ENCODE measurements at regions not wholly inside any gene's neighbourhood (a gene's known extent, or its start where the extent isn't known, plus 50 kb on each side); places are given as distances from the start of the nearest gene placed in this dataset.
"Not testable (repeated sequence)": the region's sequence is repeated elsewhere in the genome, so short reads cannot be mapped to it uniquely, and the experiment has no call there.

DNA sequence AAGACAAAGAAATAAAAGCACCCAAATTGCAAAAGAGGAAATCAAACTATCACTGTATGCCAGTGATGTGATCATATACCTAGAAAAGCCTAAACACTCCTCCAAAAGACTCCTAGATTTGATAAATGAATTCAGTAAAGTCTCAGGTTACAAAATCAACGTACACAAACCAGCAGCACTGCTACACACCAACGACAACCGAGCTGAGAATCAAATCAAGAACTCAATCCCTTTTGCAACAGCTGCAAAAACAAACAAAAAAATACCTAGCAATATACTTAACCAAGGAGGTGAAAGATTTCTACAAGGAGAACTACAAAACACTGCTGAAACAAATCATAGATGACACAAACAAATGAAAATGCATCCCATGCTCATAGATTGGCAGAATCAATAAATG is 92.1 kb upstream of the PALMD start:
- not testable (repeated sequence) for H3K36me3 Mint-ChIP-seq (ENCODE audit: insufficient read depth); H3K9me3 Mint-ChIP-seq; H3K4me1 Mint-ChIP-seq; DNase-seq (ENCODE audit: low spot score in 2 of 2); H3K4me3 Mint-ChIP-seq; ATAC-seq (replicated peaks; ENCODE audit: extremely low read depth, poor library complexity, severe bottlenecking); H3K27ac Mint-ChIP-seq (ENCODE audit: low read depth)
- H3K27me3 Mint-ChIP-seq: peaks cover 21% of the 10 kb centered on the region

DNA sequence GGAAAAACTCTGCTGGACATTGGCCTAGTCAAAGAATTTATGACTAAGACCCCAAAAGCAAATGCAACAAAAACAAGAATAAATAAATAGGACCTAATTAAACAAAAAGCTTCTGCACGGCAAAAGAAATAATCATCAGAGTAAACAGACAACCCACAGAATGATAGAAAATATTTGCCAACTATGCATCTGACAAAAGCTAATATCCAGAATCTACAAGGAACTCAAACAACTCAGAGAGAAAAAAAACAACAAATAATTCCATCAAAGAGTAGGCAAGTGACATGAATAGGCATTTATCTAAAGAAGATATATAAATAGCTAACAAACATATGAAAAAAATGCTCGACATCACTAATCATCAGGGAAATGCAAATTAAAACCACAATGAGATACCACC is 91.2 kb upstream of the PALMD start:
- no peaks in the 10 kb centered on the region for H3K36me3 Mint-ChIP-seq (ENCODE audit: insufficient read depth)
- DNase-seq (ENCODE audit: low spot score in 2 of 2) (no peak), ATAC-seq (replicated peaks; ENCODE audit: extremely low read depth, poor library complexity, severe bottlenecking) (no peak)
- H3K27ac Mint-ChIP-seq (ENCODE audit: low read depth): no peak overlapping the region
- H3K27me3 Mint-ChIP-seq: peaks cover 21% of the 10 kb centered on the region
- H3K9me3 Mint-ChIP-seq: no peaks in the 10 kb centered on the region
- no peak overlapping the region for H3K4me3 Mint-ChIP-seq
- no peaks in the 10 kb centered on the region for H3K4me1 Mint-ChIP-seq

DNA sequence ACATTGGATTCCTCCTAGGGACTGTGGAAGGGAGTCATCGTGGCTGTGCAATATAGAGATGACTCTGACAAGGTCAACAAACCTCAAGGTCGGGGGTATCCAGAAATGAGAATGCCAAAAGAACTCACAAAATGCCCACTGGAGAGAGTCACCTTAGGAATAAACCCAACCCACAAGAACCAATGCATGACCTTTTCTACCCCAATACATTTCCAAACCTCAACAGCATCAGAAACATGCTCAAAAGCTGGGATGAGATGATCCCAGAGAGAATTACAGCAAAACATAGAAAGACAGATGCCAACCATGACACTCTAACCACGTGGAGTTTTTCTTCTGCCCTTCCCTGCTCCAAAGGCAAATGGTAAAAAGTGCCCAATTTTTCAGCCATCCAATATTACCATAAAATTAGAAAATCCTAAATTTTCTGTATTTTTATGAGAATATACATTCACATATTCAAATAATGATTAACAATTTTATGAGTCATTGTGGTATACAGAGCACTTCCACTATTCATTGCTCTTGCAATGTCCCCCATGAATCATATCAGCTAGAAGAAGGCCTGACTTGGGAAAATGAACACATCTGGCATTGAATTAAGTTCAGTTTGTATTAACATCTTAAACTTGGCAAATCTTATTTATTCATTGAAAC is 88.2 kb upstream of the PALMD start:
- no peak overlapping the region for H3K27ac Mint-ChIP-seq (ENCODE audit: low read depth)
- no peaks in the 10 kb centered on the region for H3K9me3 Mint-ChIP-seq
- no peak for DNase-seq (ENCODE audit: low spot score in 2 of 2)
- no peak overlapping the region for H3K4me3 Mint-ChIP-seq
- H3K36me3 Mint-ChIP-seq (ENCODE audit: insufficient read depth): no peaks in the 10 kb centered on the region
- H3K4me1 Mint-ChIP-seq: no peaks in the 10 kb centered on the region
- ATAC-seq (replicated peaks; ENCODE audit: extremely low read depth, poor library complexity, severe bottlenecking): no peak
- H3K27me3 Mint-ChIP-seq: peaks cover 21% of the 10 kb centered on the region

DNA sequence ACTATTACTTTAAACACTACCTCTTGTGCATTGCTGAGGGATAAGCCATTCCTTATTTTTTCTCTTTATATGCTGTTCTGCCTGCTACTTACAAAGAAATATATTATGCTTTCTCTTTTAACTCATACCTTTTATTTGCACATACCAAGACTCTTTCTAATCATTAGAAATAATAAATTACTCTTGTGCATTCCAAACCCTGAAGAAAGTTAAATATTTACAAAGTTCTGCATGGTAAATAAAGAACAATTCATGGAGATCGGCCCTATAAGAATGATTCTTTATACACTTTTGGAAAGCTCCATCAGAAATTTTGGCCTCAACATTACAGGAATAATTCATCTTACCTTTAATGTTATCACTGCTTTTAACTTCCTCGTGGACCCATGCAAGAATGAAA is 86.7 kb upstream of the PALMD start:
- peaks cover 10% of the 10 kb centered on the region for H3K27me3 Mint-ChIP-seq
- ATAC-seq (replicated peaks; ENCODE audit: extremely low read depth, poor library complexity, severe bottlenecking) (no peak), DNase-seq (ENCODE audit: low spot score in 2 of 2) (no peak)
- H3K4me3 Mint-ChIP-seq: no peak overlapping the region
- H3K36me3 Mint-ChIP-seq (ENCODE audit: insufficient read depth): no peaks in the 10 kb centered on the region
- H3K9me3 Mint-ChIP-seq: no peaks in the 10 kb centered on the region
- no peaks in the 10 kb centered on the region for H3K4me1 Mint-ChIP-seq
- H3K27ac Mint-ChIP-seq (ENCODE audit: low read depth): no peak overlapping the region

DNA sequence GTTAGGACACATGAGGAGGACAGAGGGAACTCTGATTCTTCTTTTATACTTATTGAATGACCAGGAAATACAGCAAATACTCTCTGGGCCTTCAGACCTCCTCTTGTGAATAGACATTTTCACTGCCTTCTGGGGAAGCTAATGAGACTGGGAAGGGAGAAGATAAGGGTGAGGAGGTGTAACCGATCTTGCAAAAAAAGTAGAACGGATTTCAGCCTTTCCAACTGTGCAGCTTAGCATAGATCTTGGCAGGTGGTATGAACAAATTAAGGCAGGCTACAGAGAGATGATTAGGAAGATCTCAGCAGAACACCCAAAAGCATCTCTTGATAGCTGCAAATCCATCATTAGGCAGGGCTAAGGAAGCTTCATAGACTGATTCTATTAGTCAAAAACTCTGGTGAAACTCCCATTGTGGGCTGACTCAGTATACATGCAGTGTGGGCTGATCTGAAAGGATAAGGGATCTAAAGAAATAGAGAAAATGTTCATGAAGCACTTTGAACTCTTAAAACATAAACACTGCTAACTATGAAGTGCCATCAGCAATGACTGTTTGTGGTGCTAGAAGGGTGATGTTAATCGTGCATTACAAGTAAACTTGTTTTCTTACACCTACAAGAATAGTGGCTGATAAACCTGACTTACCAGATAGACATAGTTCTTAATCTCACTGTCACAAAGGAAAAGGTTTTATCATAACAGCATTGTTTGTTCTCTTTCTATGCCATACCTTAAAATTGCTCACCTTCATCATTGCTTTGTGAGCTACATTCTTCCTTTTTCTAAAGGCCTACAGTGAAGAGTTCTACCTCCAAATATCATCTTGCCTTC is 85.5 kb upstream of the PALMD start:
- no peaks in the 10 kb centered on the region for H3K27me3 Mint-ChIP-seq
- no peak overlapping the region for H3K27ac Mint-ChIP-seq (ENCODE audit: low read depth)
- DNase-seq (ENCODE audit: low spot score in 2 of 2): no peak
- H3K9me3 Mint-ChIP-seq: no peaks in the 10 kb centered on the region
- no peaks in the 10 kb centered on the region for H3K4me1 Mint-ChIP-seq
- H3K4me3 Mint-ChIP-seq: no peak overlapping the region
- no peak for ATAC-seq (replicated peaks; ENCODE audit: extremely low read depth, poor library complexity, severe bottlenecking)
- H3K36me3 Mint-ChIP-seq (ENCODE audit: insufficient read depth): no peaks in the 10 kb centered on the region

DNA sequence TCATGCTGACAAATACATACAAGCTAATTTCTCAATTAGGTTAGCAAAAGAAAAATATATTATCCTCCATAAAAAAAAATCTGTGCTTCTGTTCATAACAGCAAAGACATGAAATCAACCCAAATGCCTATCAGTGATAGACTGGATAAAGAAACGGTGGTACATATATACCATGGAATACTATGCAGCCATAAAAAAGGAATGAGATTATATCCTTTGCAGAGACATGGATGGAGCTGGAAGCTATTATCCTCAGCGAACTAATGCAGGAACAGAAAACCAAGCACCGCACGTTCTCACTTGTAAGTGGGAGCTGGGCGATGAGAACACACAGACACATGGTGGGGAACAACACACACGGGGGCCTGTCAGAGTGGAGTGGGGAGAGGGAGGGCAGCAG is 84.0 kb upstream of the PALMD start:
- H3K4me3 Mint-ChIP-seq: no peak overlapping the region
- no peaks in the 10 kb centered on the region for H3K9me3 Mint-ChIP-seq
- H3K36me3 Mint-ChIP-seq (ENCODE audit: insufficient read depth): no peaks in the 10 kb centered on the region
- DNase-seq (ENCODE audit: low spot score in 2 of 2): no peak
- H3K27me3 Mint-ChIP-seq: no peaks in the 10 kb centered on the region
- H3K27ac Mint-ChIP-seq (ENCODE audit: low read depth): no peak overlapping the region
- ATAC-seq (replicated peaks; ENCODE audit: extremely low read depth, poor library complexity, severe bottlenecking): no peak
- no peaks in the 10 kb centered on the region for H3K4me1 Mint-ChIP-seq

DNA sequence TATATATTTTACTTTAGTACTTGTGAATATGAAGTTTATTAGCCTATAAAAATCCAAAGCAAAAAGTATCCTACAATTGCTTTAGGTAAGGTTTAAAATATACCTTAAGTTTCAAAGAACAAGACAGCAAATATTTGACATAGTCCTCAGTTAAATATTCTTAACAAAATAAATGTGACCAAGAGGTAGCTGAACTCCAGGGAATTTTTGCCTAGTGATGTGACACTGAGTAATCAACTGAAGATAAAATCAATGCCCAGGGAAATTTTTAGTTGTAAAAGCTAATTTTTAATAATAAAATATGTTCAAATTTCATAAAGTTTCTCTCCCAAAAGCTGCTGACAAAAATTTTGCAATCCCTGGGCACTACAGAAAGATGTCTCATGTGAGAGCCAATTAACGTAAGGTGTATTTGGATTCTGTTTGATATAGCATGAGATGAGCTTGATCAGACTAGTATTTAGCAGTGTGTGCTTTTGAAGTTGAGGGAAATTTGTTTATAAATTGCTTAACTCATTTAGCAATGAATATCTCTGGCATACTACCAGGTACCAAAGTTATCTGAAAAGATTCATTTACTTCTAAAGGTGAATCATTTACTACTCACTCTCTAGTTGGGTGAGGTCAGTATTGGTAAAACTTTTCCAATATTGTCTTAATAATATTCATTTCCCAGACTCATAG is 80.2 kb upstream of the PALMD start:
- H3K9me3 Mint-ChIP-seq: no peaks in the 10 kb centered on the region
- ATAC-seq (replicated peaks; ENCODE audit: extremely low read depth, poor library complexity, severe bottlenecking): no peak
- H3K27me3 Mint-ChIP-seq: no peaks in the 10 kb centered on the region
- no peaks in the 10 kb centered on the region for H3K36me3 Mint-ChIP-seq (ENCODE audit: insufficient read depth)
- H3K27ac Mint-ChIP-seq (ENCODE audit: low read depth): no peak overlapping the region
- no peak for DNase-seq (ENCODE audit: low spot score in 2 of 2)
- H3K4me1 Mint-ChIP-seq: no peaks in the 10 kb centered on the region
- no peak overlapping the region for H3K4me3 Mint-ChIP-seq

DNA sequence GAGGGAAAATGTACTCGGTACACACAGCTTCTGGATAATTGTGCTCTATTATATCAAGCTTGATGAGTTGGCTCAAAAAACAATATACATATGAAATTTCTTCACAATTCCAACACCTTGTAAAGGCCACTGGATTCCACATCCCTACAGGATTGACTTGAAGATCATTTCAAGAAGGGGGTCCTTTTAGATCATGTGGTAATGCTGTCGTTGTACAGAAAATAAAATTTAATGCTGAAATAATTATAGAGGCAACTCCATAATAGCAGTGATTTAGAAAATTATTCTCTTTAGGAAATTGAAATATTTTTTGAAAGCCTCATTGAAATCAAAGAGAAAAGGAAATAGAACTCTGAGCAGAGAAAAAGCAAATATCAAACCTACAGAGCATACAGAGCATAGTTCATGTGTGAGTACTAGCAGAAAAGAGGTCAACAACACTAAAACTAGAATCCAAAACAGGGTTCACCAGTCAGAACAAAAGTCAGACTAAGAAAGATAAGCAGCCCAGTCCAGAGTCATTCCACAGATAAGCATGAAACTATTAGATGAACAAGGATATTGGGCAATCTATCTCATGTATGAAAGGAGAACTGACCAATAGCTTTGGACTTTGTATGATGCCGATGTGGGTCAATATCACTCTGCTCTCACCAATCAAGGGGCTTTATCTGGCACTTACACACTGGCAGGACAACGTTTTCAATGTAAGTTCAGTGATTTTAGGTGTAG is 79.5 kb upstream of the PALMD start:
- H3K27me3 Mint-ChIP-seq: no peaks in the 10 kb centered on the region
- no peaks in the 10 kb centered on the region for H3K9me3 Mint-ChIP-seq
- H3K27ac Mint-ChIP-seq (ENCODE audit: low read depth): no peak overlapping the region
- H3K36me3 Mint-ChIP-seq (ENCODE audit: insufficient read depth): no peaks in the 10 kb centered on the region
- DNase-seq (ENCODE audit: low spot score in 2 of 2) (no peak), ATAC-seq (replicated peaks; ENCODE audit: extremely low read depth, poor library complexity, severe bottlenecking) (no peak)
- H3K4me1 Mint-ChIP-seq: no peaks in the 10 kb centered on the region
- H3K4me3 Mint-ChIP-seq: no peak overlapping the region

DNA sequence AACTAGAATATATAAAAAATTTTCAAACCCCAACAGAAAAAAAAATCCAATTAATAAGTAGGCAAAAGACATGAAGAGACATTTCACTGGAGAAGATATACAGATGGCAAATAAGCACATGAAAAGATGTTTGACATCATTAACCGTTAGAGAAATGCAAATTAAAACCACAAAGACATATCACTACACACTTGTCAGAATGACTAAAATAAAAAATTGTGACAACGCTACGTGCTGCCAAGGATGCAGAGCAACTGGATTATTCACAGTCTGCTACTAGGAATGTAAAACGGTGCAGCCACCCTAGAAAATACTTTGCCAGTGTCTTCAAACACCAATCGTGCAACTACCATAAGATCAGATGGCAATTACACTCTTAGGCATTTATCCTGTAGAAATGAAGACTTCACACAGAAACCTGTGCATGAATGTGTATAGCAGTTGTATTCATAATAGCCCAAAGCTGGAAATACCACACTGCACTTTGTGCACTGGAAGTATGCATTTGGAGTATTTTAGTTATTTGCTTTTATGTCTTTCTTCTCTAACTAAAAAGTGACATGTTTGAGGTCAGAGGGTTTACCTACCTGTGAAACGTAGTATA is 75.3 kb upstream of the PALMD start:
- H3K27me3 Mint-ChIP-seq: no peaks in the 10 kb centered on the region
- no peak for DNase-seq (ENCODE audit: low spot score in 2 of 2)
- no peak overlapping the region for H3K4me3 Mint-ChIP-seq
- no peaks in the 10 kb centered on the region for H3K36me3 Mint-ChIP-seq (ENCODE audit: insufficient read depth)
- no peaks in the 10 kb centered on the region for H3K9me3 Mint-ChIP-seq
- H3K27ac Mint-ChIP-seq (ENCODE audit: low read depth): no peak overlapping the region
- no peak for ATAC-seq (replicated peaks; ENCODE audit: extremely low read depth, poor library complexity, severe bottlenecking)
- H3K4me1 Mint-ChIP-seq: no peaks in the 10 kb centered on the region

DNA sequence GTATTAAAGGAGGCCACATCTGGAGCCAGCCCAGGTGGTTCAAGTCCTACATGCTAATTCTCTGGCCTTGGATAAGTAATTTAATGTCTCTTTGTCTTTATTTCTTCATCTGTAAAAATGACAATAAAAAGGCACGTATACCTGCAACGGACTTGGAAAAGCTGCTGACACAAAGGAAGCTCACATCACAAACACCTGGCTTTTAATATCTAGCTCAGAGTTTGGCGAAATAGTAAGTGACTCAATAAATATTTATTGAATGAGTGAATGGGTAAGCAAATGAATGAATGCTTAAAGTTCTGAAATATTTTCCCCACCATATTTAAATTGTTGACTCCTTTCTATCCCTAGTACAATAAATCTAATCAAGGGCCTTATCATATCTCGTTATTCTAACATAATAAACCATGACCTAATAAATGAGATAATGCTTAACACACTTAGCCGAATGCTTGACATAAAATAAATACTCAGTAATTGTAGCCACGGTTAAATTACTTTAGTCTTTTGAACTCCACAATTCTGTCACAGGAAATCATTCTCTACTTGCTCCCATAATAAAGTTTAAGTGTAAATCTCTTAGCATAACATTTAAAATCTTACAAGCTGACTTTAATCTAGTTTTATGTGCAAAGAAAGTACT is 74.7 kb upstream of the PALMD start:
- Mint-ChIP-seq H3K27me3 (no peaks in the 10 kb centered on the region), H3K4me1 (no peaks in the 10 kb centered on the region), H3K27ac (ENCODE audit: low read depth) (no peak overlapping the region), H3K9me3 (no peaks in the 10 kb centered on the region), H3K36me3 (ENCODE audit: insufficient read depth) (no peaks in the 10 kb centered on the region), H3K4me3 (no peak overlapping the region)
- no peak for DNase-seq (ENCODE audit: low spot score in 2 of 2)
- ATAC-seq (replicated peaks; ENCODE audit: extremely low read depth, poor library complexity, severe bottlenecking): no peak

DNA sequence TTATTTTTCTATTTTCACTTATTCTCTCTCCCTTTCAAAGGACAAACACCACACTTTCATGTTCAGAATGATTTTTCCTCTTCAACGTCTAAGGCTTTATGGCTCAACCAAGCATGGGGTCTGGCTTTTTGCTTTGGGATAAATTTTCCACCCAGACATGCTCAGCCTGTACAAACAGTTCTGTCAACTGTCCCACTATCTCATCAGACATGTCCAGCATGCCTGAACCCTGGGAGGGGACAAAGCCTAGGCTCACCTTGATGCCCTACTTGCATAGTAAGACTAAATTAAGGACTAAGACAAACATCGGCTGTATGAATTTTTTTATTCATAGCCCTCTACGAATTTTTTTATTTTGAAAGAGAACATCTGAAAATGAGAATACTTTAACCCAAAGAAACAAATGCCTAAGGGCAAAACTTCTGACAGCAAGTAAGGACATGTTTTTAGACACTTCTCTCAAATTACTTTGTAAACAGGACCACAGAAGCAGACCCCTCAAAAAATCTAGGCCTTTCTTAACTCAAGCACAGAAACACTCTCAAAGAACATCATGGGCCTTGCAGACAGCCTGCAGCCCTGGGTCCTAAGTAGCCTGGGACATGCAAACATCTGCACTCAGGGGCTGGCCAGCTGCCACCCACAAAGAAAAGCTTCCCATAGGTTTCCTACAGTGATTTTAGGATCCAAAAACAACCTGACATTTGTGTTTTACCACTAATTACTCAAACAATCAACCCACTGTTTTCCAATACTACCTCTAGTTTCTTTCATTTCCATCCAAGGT is 72.3 kb upstream of the PALMD start:
- no peak for ATAC-seq (replicated peaks; ENCODE audit: extremely low read depth, poor library complexity, severe bottlenecking)
- Mint-ChIP-seq H3K36me3 (ENCODE audit: insufficient read depth) (no peaks in the 10 kb centered on the region), H3K9me3 (no peaks in the 10 kb centered on the region), H3K27me3 (no peaks in the 10 kb centered on the region), H3K4me1 (no peaks in the 10 kb centered on the region), H3K27ac (ENCODE audit: low read depth) (no peak overlapping the region), H3K4me3 (no peak overlapping the region)
- DNase-seq (ENCODE audit: low spot score in 2 of 2): no peak
